HG03439 (cell line): ENCODE measurements at regions not wholly inside any gene's neighbourhood (a gene's known extent, or its start where the extent isn't known, plus 50 kb on each side); places are given as distances from the start of the nearest gene placed in this dataset.

Experiments
- ATAC-seq: cut with Tn5 transposase; IDR thresholded peaks from one replicate; pipeline ENCODE4 v1.9.1; 2021; ENCODE audit warnings: mild to moderate bottlenecking, moderate library complexity; ENCODE audit not compliant: unreplicated experiment

DNA sequence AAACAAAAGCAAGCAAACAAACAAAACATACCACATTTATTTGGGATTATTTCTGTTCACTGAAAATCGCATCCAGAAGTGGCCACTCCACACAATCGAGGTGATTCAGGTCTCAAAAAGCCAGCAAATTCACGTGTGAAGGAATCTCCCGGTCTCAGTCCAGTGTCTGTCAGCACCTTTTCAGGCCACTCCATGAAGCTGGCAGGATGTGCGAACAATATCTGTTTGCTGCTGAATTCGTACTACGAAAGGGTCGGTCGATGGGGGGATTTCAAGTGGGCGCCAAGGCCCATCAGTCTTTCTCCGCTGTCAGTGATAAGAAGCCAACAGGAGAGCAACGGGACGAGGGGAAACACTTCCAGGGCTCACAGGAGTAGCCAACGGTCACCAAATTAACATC lies 505.1 kb downstream of the IRX1 start:
- no peak for ATAC-seq

GRCh38 chr5:4101189-4101588 lies 505.6 kb downstream of the IRX1 start:
- ATAC-seq: no peak

GRCh38 chr5:4104831-4105597 lies 509.4 kb downstream of the IRX1 start:
- no peak for ATAC-seq

- no peak for ATAC-seq
Measured at GRCh38 chr5:4108690-4109089, 513.1 kb downstream of the IRX1 start.

- ATAC-seq: no peak
Measured at GRCh38 chr5:4113426-4113825, 517.8 kb downstream of the IRX1 start.

DNA sequence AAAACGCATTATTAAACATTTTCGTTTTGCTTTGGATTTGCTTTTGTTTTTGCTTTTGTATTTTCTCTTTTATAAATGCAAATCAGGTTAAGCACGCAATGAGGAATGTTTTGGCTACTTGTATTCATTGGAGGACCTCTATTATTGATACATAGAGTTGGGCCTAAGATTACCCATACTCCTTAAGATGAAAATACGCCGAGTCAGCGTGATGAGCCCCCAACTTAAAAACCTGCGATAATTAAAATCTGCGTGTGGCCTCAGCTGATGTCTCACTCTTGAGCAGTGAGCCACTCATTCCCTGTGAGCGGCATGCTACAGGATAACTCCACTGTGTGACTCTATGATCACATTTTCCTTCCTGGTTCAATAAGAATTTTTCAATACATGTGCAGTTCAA lies 518.3 kb downstream of the IRX1 start:
- ATAC-seq: no peak

GRCh38 chr5:4114452-4114851 lies 518.8 kb downstream of the IRX1 start:
- no peak for ATAC-seq

GRCh38 chr5:4116834-4117233 lies 521.2 kb downstream of the IRX1 start:
- no peak for ATAC-seq

GRCh38 chr5:4124221-4124970 lies 528.8 kb downstream of the IRX1 start:
- no peak for ATAC-seq

GRCh38 chr5:4128994-4129393 lies 533.4 kb downstream of the IRX1 start:
- no peak for ATAC-seq

DNA sequence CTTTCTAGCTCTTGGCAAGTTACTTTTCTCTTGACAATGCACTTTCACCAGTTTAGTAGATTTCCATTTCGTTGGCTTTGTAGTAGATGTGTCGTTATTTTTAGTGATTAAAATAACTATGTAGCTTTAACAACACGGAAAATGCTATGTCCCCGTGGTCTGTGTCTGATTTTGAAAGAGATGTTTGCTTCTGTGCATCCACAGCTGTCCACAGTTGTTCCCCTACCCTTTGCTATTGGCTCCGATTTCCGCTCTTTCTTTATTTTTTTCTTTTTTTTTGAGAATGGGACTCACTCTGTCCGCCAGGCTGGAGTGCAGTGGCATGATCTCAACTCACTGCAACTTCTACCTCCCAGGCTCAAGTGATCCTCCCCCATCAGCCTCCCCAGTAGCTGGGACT lies 533.9 kb downstream of the IRX1 start:
- no peak for ATAC-seq

- ATAC-seq: no peak
Measured at GRCh38 chr5:4130819-4131218, 535.2 kb downstream of the IRX1 start.

- no peak for ATAC-seq
Measured at GRCh38 chr5:4137781-4138180, 542.1 kb downstream of the IRX1 start.

DNA sequence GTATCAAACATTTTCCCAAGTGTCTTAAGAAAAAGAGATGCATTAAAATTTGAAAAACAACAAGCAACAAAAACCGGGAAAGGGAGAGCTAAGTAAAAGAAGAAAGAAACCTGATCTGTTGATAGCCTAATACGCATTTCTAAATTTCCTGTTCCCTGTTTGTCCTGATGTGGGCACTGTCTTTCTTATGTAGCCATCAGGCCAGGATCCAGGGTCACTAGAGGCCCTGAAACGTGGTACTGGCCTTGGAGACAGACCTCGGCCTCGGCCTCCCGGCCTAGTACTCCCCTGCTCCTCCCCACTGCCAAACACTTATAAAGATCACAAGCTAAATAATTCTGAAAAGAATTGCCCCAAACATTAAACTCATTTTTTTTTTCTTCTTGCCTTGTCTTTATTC lies 547.2 kb downstream of the IRX1 start:
- no peak for ATAC-seq

DNA sequence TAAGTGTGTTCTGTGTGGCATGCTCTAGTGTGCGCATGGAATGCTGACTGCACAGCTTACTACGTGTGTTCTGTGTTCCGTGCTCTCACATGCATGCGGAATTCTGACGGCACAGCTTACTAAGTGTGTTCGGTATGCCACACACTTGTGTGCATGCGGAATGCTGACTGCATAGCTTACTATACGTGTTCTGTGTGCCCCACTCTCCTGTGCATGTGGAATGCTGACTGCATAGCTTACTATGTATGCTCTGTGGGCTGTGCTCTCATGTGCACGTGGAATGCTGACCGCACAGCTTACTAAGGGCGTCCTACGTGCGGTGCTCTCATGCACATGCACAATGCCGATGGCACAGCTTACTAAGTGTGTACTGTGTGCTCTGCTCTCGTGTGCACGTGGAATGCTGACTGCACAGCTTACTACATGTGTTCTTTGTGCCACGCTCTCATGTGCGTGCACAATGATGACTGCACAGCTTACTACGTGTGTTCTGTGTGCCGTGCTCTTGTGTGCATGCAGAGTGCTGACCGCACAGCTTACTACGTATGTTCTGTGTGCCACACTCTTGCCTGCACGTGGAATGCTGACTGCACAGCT lies 548.9 kb downstream of the IRX1 start:
- no peak for ATAC-seq

DNA sequence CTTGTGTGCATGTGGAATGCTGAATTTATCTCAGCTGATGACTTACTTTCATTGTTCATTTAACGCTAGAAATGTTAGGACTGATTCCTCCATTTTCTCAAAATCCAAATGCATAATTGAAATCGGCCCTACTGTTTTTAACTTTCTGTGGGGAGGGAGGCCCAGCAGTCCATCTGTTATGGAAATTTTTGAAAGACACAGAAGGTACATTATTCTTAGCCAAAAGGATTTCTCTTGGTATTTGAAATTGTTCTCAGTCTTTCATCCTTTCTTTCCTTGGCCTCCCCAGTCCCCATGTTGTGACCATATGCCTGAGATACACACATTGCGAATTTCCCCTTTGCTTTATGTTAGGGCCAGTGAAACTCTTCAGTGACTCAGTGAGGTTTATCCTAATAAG lies 549.9 kb downstream of the IRX1 start:
- no peak for ATAC-seq

- no peak for ATAC-seq
Measured at GRCh38 chr5:4148009-4148408, 552.4 kb downstream of the IRX1 start.

- no peak for ATAC-seq
Measured at GRCh38 chr5:4150067-4150466, 554.4 kb downstream of the IRX1 start.

DNA sequence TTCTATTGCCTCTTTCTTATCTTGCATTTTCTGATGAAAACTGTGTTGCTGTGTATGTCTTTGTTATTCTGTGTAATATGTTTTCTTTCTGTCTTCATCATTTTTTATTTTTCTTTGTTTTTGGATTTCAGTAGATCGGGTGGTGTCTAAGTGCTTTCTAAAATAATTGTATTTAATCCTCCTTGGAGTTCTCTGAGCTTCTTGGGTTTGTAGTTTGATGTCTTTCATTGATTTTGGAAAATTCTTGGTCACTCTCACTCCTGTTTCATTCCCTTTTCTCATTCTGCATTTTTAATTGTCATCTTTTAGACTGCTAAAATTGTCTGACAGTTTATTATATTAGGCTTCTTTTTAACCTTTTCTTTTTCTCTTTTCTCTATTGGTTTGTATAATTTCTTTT lies 560.5 kb downstream of the IRX1 start:
- ATAC-seq: no peak

DNA sequence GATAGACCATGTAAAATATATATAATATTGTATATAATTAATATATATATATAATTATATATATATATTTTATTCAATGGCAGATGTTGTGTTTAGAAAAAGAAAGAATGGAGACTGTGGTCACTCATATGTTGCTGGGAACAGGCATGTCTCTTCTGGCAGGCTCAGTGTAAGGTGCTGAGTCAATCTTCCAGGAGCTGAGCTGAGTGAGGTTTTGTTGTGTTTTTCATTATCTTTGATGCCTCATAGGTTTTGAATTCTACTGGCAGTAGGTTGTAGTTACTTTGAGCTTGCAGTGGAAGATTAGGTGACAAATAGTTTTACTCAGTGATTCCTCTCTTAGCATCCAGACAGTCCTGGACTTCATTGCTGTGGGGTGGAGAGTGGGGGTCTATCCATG lies 561.3 kb downstream of the IRX1 start:
- no peak for ATAC-seq

- no peak for ATAC-seq
Measured at GRCh38 chr5:4158750-4159447, 563.3 kb downstream of the IRX1 start.

- no peak for ATAC-seq
Measured at GRCh38 chr5:4159681-4160080, 564.0 kb downstream of the IRX1 start.
